Mesenchymal stem cell (in vitro differentiated cells and primary cell): ENCODE measurements at regions not wholly inside any gene's neighbourhood (a gene's known extent, or its start where the extent isn't known, plus 50 kb on each side); places are given as distances from the start of the nearest gene placed in this dataset.
A peak's percentile ranks its signal among the peaks of the same experiment; 100 is the strongest.

Experiments used
- DNase-seq: peaks from one replicate; pipeline ENCODE4 v3.0.0-alpha.2; 2013
- H2AFZ ChIP-seq: one replicate; pipeline ENCODE4 v1.6.1; 2013; ENCODE audit warnings: low read depth, mild to moderate bottlenecking, control low read depth, inconsistent platforms, low read length, moderate library complexity
- H2AK5ac ChIP-seq: 2 replicates; pipeline ENCODE4 v1.6.1; 2013; ENCODE audit warnings: low read length, moderate library complexity, mild to moderate bottlenecking, inconsistent platforms; ENCODE audit not compliant: severe bottlenecking
- H2BK120ac ChIP-seq: one replicate; pipeline ENCODE4 v1.6.1; 2013; ENCODE audit warnings: low read depth, mild to moderate bottlenecking, inconsistent platforms, low read length, moderate library complexity
- H2BK12ac ChIP-seq, 2 experiments: one replicate each; pipeline ENCODE4 v1.6.1; 2013; ENCODE audit warnings: inconsistent platforms in 2 of 2, low read length in 2 of 2, mild to moderate bottlenecking in 2 of 2, moderate library complexity in 2 of 2, control low read depth in 1 of 2
- H2BK15ac ChIP-seq: one replicate; pipeline ENCODE4 v1.6.1; 2013; ENCODE audit warnings: mild to moderate bottlenecking, low read depth, inconsistent platforms; ENCODE audit not compliant: poor library complexity, severe bottlenecking
- H2BK5ac ChIP-seq: 2 replicates; pipeline ENCODE4 v1.6.1; 2013; ENCODE audit warnings: low read depth, mild to moderate bottlenecking, low read length, control low read depth, inconsistent platforms; ENCODE audit not compliant: poor library complexity, severe bottlenecking
- H3K14ac ChIP-seq, 2 experiments: one replicate each; pipeline ENCODE4 v1.6.1; 2013; ENCODE audit warnings: inconsistent platforms in 2 of 2, low read length in 2 of 2, control low read depth in 1 of 2, mild to moderate bottlenecking in 1 of 2, moderate library complexity in 1 of 2
- H3K18ac ChIP-seq, 2 experiments: one replicate each; pipeline ENCODE4 v1.6.1; 2013; ENCODE audit warnings: inconsistent platforms in 2 of 2, low read length in 2 of 2, control low read depth in 1 of 2, low read depth in 1 of 2, mild to moderate bottlenecking in 1 of 2
- H3K23ac ChIP-seq, 2 experiments: one replicate each; pipeline ENCODE4 v1.6.1; 2013; ENCODE audit warnings: inconsistent platforms in 2 of 2, low read length in 2 of 2, mild to moderate bottlenecking in 2 of 2, moderate library complexity in 2 of 2, control low read depth in 1 of 2
- H3K27ac ChIP-seq: 2 replicates; pipeline ENCODE4 v1.5.1; 2013; ENCODE audit warnings: mild to moderate bottlenecking, moderate library complexity, low read length, control low read depth, inconsistent platforms; ENCODE audit not compliant: poor library complexity, severe bottlenecking
- H3K27me3 ChIP-seq, 2 experiments: 2 replicates each; pipeline versions ENCODE4 v1.6.1 to v1.7.0; 2013; ENCODE audit warnings: low read length in 2 of 2, mild to moderate bottlenecking in 2 of 2, moderate library complexity in 2 of 2, control low read depth in 1 of 2, inconsistent platforms in 1 of 2; ENCODE audit not compliant: control insufficient read depth in 1 of 2, insufficient read depth in 1 of 2
- H3K36me3 ChIP-seq, 2 experiments: 2 replicates each; pipeline versions ENCODE4 v1.6.1 to v1.7.0; 2013; ENCODE audit warnings: low read length in 2 of 2, control low read depth in 1 of 2, inconsistent platforms in 1 of 2, low read depth in 1 of 2, mild to moderate bottlenecking in 1 of 2; ENCODE audit not compliant: insufficient read depth in 2 of 2, control insufficient read depth in 1 of 2
- H3K4ac ChIP-seq, 2 experiments: one replicate each; pipeline ENCODE4 v1.6.1; 2013; ENCODE audit warnings: inconsistent platforms in 2 of 2, low read length in 2 of 2, mild to moderate bottlenecking in 2 of 2, moderate library complexity in 2 of 2, control low read depth in 1 of 2, low read depth in 1 of 2
- H3K4me1 ChIP-seq: 2 replicates; pipeline ENCODE4 v1.6.1; 2013; ENCODE audit warnings: low read depth, low read length, control low read depth; ENCODE audit not compliant: control insufficient read depth, insufficient read depth
- H3K4me2 ChIP-seq: 2 replicates; pipeline ENCODE4 v1.6.1; 2013; ENCODE audit warnings: low read length, mild to moderate bottlenecking, inconsistent platforms; ENCODE audit not compliant: poor library complexity, severe bottlenecking
- H3K4me3 ChIP-seq, 2 experiments: 2 replicates each; pipeline versions ENCODE4 v1.5.1 to v1.7.0; 2013; ENCODE audit warnings: low read length in 2 of 2, mild to moderate bottlenecking in 2 of 2, control low read depth in 1 of 2, low read depth in 1 of 2; ENCODE audit not compliant: insufficient read depth in 1 of 2
- H3K79me1 ChIP-seq: replicated peaks from 2 replicates; pipeline ENCODE4 v1.6.1; 2013; ENCODE audit warnings: mild to moderate bottlenecking, control low read depth, low read length, inconsistent platforms; ENCODE audit not compliant: poor library complexity, severe bottlenecking
- H3K9ac ChIP-seq: 2 replicates; pipeline ENCODE4 v1.7.0; 2013; ENCODE audit warnings: mild to moderate bottlenecking, low read length, moderate library complexity
- H3K9me3 ChIP-seq: 2 replicates; pipeline ENCODE4 v1.7.0; 2013; ENCODE audit warnings: mild to moderate bottlenecking, low read length; ENCODE audit not compliant: control insufficient read depth
- H4K8ac ChIP-seq: one replicate; pipeline ENCODE4 v1.6.1; 2013; ENCODE audit warnings: inconsistent platforms, mild to moderate bottlenecking, low read length, moderate library complexity
- H4K91ac ChIP-seq: one replicate; pipeline ENCODE4 v1.6.1; 2013; ENCODE audit warnings: mild to moderate bottlenecking, low read length, inconsistent platforms
- WGBS: methylation state at CpG from one replicate; pipeline ENCODE4 v1.1.7; 2013; ENCODE audit warnings: mixed read lengths; 5-methylcytosine and 5-hydroxymethylcytosine counted together

DNA sequence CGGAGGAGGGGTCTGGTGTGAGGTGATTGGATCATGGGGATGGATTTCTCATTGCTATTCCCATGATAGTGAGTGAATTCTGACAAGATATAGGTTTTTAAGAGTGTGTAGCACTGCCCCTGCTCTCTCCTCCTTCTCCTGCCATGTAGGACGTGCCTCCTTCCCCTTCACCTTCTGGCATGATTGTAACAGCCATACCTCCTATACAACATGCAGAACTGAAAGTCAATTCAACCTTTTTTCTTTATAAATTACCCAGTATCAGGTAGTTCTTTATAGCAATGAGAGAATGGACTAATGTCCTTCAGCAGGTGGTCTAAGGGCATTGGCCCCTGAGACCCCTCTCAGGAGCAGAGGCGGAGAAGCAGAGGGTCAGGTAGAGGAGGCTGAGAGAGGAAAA, 168.7 kb upstream of the ETV3 start:
- H3K23ac ChIP-seq = no peak overlapping the region
- no peaks in the 10 kb centered on the region for H3K9me3 ChIP-seq
- H2BK12ac ChIP-seq = no peak overlapping the region
- DNase-seq = no peak
- no peak overlapping the region for H2AFZ ChIP-seq
- no peak overlapping the region for H2BK15ac ChIP-seq
- H3K4me3 ChIP-seq = no peak overlapping the region
- 17% methylated on average over 2 of the region's 3 CpGs for WGBS
- H3K36me3 ChIP-seq = no peaks in the 10 kb centered on the region
- no peak overlapping the region for H3K9ac ChIP-seq
- H4K91ac ChIP-seq = no peak overlapping the region
- no peaks in the 10 kb centered on the region for H3K4me1 ChIP-seq
- no peak overlapping the region for H3K4me2 ChIP-seq
- no peak overlapping the region for H3K14ac ChIP-seq
- no peaks in the 10 kb centered on the region for H3K79me1 ChIP-seq
- H3K4ac ChIP-seq = no peak overlapping the region
- H2BK120ac ChIP-seq = no peak overlapping the region
- no peak overlapping the region for H3K27ac ChIP-seq
- no peak overlapping the region for H2BK5ac ChIP-seq
- H3K27me3 ChIP-seq = peaks cover 11 to 21% of the 10 kb centered on the region in 2 experiments
- H2AK5ac ChIP-seq = no peak overlapping the region
- H3K18ac ChIP-seq = no peak overlapping the region
- H4K8ac ChIP-seq = no peak overlapping the region

GRCh38 chr1:157304271-157304670, 166.1 kb upstream of the ETV3 start:
- H2BK15ac ChIP-seq = no peak overlapping the region
- no peak overlapping the region for H3K4me3 ChIP-seq
- H3K23ac ChIP-seq = no peak overlapping the region
- no peak overlapping the region for H3K27ac ChIP-seq
- H2BK5ac ChIP-seq = no peak overlapping the region
- no peaks in the 10 kb centered on the region for H3K4me1 ChIP-seq
- H2BK12ac ChIP-seq = no peak overlapping the region
- H3K4ac ChIP-seq = no peak overlapping the region
- H4K8ac ChIP-seq = no peak overlapping the region
- H2BK120ac ChIP-seq = no peak overlapping the region
- no peak overlapping the region for H3K4me2 ChIP-seq
- no peak overlapping the region for H2AFZ ChIP-seq
- H3K14ac ChIP-seq = no peak overlapping the region
- peaks cover 7 to 14% of the 10 kb centered on the region in 2 experiments for H3K27me3 ChIP-seq
- H3K18ac ChIP-seq = no peak overlapping the region
- no peaks in the 10 kb centered on the region for H3K79me1 ChIP-seq
- H3K36me3 ChIP-seq = no peaks in the 10 kb centered on the region
- no peak overlapping the region for H2AK5ac ChIP-seq
- no peak overlapping the region for H3K9ac ChIP-seq
- H4K91ac ChIP-seq = peak overlapping the region; percentile 5
- 39% methylated on average over 1 of the region's 1 CpG for WGBS
- no peaks in the 10 kb centered on the region for H3K9me3 ChIP-seq
- no peak for DNase-seq

DNA sequence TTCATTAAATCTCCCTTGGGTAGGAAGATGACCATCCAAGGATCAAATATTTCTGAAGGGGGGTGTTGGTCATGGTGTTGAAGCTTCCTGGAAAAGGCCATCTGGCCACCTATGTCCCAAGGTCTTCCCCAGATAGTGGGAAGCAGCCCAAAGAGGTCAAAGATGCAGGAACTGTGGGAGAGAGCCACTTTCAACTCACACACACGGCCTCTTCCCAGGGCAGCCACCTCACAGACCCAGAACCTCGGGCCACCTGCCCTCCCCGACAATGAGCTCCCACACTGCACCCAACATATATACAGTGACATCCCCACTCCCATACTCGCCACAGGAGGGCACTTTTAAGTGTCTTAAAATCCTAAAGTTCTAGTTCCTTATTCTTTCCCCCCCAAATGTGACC, 164.5 kb upstream of the ETV3 start:
- Histone ChIP-seq H3K9me3 (no peaks in the 10 kb centered on the region), H3K36me3 (no peaks in the 10 kb centered on the region), H3K4me1 (no peaks in the 10 kb centered on the region), H2AFZ (no peak overlapping the region), H3K4me2 (no peak overlapping the region), H3K4me3 (no peak overlapping the region), H2BK5ac (no peak overlapping the region), H2BK15ac (no peak overlapping the region), H3K14ac (no peak overlapping the region), H3K27ac (no peak overlapping the region), H4K91ac (no peak overlapping the region), H3K18ac (no peak overlapping the region), H3K4ac (no peak overlapping the region), H2AK5ac (no peak overlapping the region), H3K9ac (no peak overlapping the region), H3K27me3 (peaks cover 7 to 8% of the 10 kb centered on the region in 2 experiments), H3K23ac (no peak overlapping the region), H2BK12ac (no peak overlapping the region), H3K79me1 (no peaks in the 10 kb centered on the region), H2BK120ac (no peak overlapping the region), H4K8ac (no peak overlapping the region)
- DNase-seq = no peak
- 73% methylated on average over 4 of the region's 4 CpGs for WGBS

GRCh38 chr1:157302199-157302497, 164.0 kb upstream of the ETV3 start:
- Histone ChIP-seq H3K4me2 (no peak overlapping the region), H3K36me3 (no peaks in the 10 kb centered on the region), H2BK120ac (no peak overlapping the region), H3K4me1 (no peaks in the 10 kb centered on the region), H3K9me3 (no peaks in the 10 kb centered on the region), H3K4ac (no peak overlapping the region), H4K91ac (no peak overlapping the region), H3K14ac (no peak overlapping the region), H2BK12ac (no peak overlapping the region), H3K79me1 (no peaks in the 10 kb centered on the region), H2BK15ac (no peak overlapping the region), H3K27me3 (peaks cover 2 to 7% of the 10 kb centered on the region in 2 experiments), H2AK5ac (no peak overlapping the region), H3K27ac (no peak overlapping the region), H3K18ac (no peak overlapping the region), H2BK5ac (no peak overlapping the region), H3K23ac (no peak overlapping the region), H3K4me3 (no peak overlapping the region), H2AFZ (no peak overlapping the region), H4K8ac (no peak overlapping the region), H3K9ac (no peak overlapping the region)
- 94% methylated on average over 3 of the region's 3 CpGs for WGBS
- no peak for DNase-seq
